Neural progenitor cell (in vitro differentiated cells): ENCODE measurements at regions not wholly inside any gene's neighbourhood (a gene's known extent, or its start where the extent isn't known, plus 50 kb on each side); places are given as distances from the start of the nearest gene placed in this dataset.
A peak's percentile ranks its signal among the peaks of the same experiment; 100 is the strongest.

Experiments
- DNase-seq: peaks from one replicate; pipeline ENCODE4 v3.0.0-alpha.2; 2016; ENCODE audit warnings: low spot score
- H2AFZ ChIP-seq: fragments of 200-600 bp; sonication (generic); replicated peaks from 2 replicates; pipeline ENCODE4 v1.6.1; 2016; ENCODE audit warnings: antibody characterized with exemption
- H3F3A ChIP-seq: fragments of 200-600 bp; sonication (generic); 2 replicates; pipeline ENCODE4 v1.6.1; 2016; ENCODE audit warnings: antibody characterized with exemption, low read depth
- H3K27ac ChIP-seq: fragments of 200-600 bp; sonication (generic); 2 replicates; pipeline ENCODE4 v1.5.1; 2016; ENCODE audit warnings: mild to moderate bottlenecking
- H3K27me3 ChIP-seq: fragments of 200-600 bp; sonication (generic); 2 replicates; pipeline ENCODE4 v1.6.1; 2016; ENCODE audit warnings: mild to moderate bottlenecking, moderate library complexity
- H3K36me3 ChIP-seq: fragments of 200-600 bp; sonication (generic); 2 replicates; pipeline ENCODE4 v1.5.1; 2016
- H3K4me1 ChIP-seq: fragments of 200-600 bp; sonication (generic); 2 replicates; pipeline ENCODE4 v1.6.1; 2016; ENCODE audit warnings: mixed run types
- H3K4me2 ChIP-seq: fragments of 200-600 bp; sonication (generic); 2 replicates; pipeline ENCODE4 v1.6.1; 2016
- H3K4me3 ChIP-seq: fragments of 200-600 bp; sonication (generic); 2 replicates; pipeline ENCODE4 v1.5.1; 2016
- H3K79me2 ChIP-seq: fragments of 200-600 bp; sonication (generic); 2 replicates; pipeline ENCODE4 v1.6.1; 2016; ENCODE audit warnings: low read depth
- H3K9ac ChIP-seq: fragments of 200-600 bp; sonication (generic); 2 replicates; pipeline ENCODE4 v1.6.1; 2016
- H3K9me3 ChIP-seq: fragments of 200-600 bp; sonication (generic); 2 replicates; pipeline ENCODE4 v1.5.1; 2016; ENCODE audit warnings: low read depth
- H4K20me1 ChIP-seq: fragments of 200-600 bp; sonication (generic); 2 replicates; pipeline ENCODE4 v1.6.1; 2016; ENCODE audit warnings: low read depth
- H3K27ac Mint-ChIP-seq: 3 replicates; pipeline ENCODE4 v1.8.0; 2021; ENCODE audit warnings: mixed read lengths
- H3K27me3 Mint-ChIP-seq: 2 replicates; pipeline ENCODE4 v1.8.0; 2022; ENCODE audit warnings: low read depth, mild to moderate bottlenecking, inconsistent platforms, moderate library complexity, mixed read lengths; ENCODE audit not compliant: insufficient read depth
- H3K36me3 Mint-ChIP-seq: 3 replicates; pipeline ENCODE4 v1.8.0; 2021; ENCODE audit warnings: mixed read lengths
- H3K4me1 Mint-ChIP-seq: 3 replicates; pipeline ENCODE4 v1.8.0; 2021; ENCODE audit warnings: mixed read lengths
- H3K4me3 Mint-ChIP-seq: 3 replicates; pipeline ENCODE4 v1.8.0; 2021; ENCODE audit warnings: mild to moderate bottlenecking, moderate library complexity, mixed read lengths
- H3K9me3 Mint-ChIP-seq: 3 replicates; pipeline ENCODE4 v1.8.0; 2020; ENCODE audit warnings: mixed read lengths
- CTCF ChIP-seq: fragments of 200-600 bp; sonication (generic); IDR thresholded peaks from 2 replicates; pipeline ENCODE4 v1.5.1; 2017; ENCODE audit warnings: antibody characterized with exemption, mild to moderate bottlenecking
- EZH2 ChIP-seq: fragments of 200-600 bp; sonication (generic); IDR thresholded peaks from 2 replicates; pipeline ENCODE4 v1.6.1; 2017; ENCODE audit warnings: antibody characterized with exemption, mild to moderate bottlenecking, moderate library complexity
- EZH2phosphoT487 ChIP-seq: fragments of 200-600 bp; sonication (generic); IDR thresholded peaks from 2 replicates; pipeline ENCODE4 v1.6.1; 2017; ENCODE audit warnings: antibody characterized with exemption

- Histone ChIP-seq H3K4me3 (no peak overlapping the region), H3K4me1 (peaks cover 11% of the 10 kb centered on the region), H3K27me3 (no peaks in the 10 kb centered on the region), H3K36me3 (no peaks in the 10 kb centered on the region), H3K27ac (no peak overlapping the region), H2AFZ (peak overlapping the region; percentile 3), H3F3A (no peaks in the 10 kb centered on the region), H4K20me1 (no peaks in the 10 kb centered on the region), H3K9ac (no peak overlapping the region), H3K4me2 (no peak overlapping the region), H3K9me3 (no peaks in the 10 kb centered on the region), H3K79me2 (no peaks in the 10 kb centered on the region)
- Mint-ChIP-seq H3K4me1 (peaks cover 16% of the 10 kb centered on the region), H3K27me3 (no peaks in the 10 kb centered on the region), H3K9me3 (no peaks in the 10 kb centered on the region), H3K4me3 (no peak overlapping the region), H3K27ac (no peak overlapping the region), H3K36me3 (no peaks in the 10 kb centered on the region)
- TF ChIP-seq CTCF = no peak
- TF ChIP-seq EZH2phosphoT487 = no peak
- no peak for DNase-seq
Measured at GRCh38 chr2:150045601-150046000, 441.9 kb downstream of the RND3 start.

GRCh38 chr2:150043172-150043500 lies 444.3 kb downstream of the RND3 start:
- H3F3A ChIP-seq = no peaks in the 10 kb centered on the region
- no peaks in the 10 kb centered on the region for H3K9me3 ChIP-seq
- Mint-ChIP-seq H3K9me3 (peaks cover 7% of the 10 kb centered on the region), H3K27ac (no peak overlapping the region), H3K4me1 (peaks cover 16% of the 10 kb centered on the region), H3K36me3 (no peaks in the 10 kb centered on the region), H3K4me3 (no peak overlapping the region), H3K27me3 (no peaks in the 10 kb centered on the region)
- no peaks in the 10 kb centered on the region for H3K27me3 ChIP-seq
- TF ChIP-seq CTCF (no peak), EZH2phosphoT487 (no peak), EZH2 (no peak)
- no peaks in the 10 kb centered on the region for H4K20me1 ChIP-seq
- H3K4me1 ChIP-seq = peaks cover 8% of the 10 kb centered on the region
- no peak overlapping the region for H3K4me3 ChIP-seq
- no peak overlapping the region for H3K27ac ChIP-seq
- no peaks in the 10 kb centered on the region for H3K79me2 ChIP-seq
- no peak overlapping the region for H2AFZ ChIP-seq
- H3K9ac ChIP-seq = no peak overlapping the region
- H3K36me3 ChIP-seq = no peaks in the 10 kb centered on the region
- H3K4me2 ChIP-seq = no peak overlapping the region
- DNase-seq = no peak

GRCh38 chr2:150042500-150043171 lies 444.8 kb downstream of the RND3 start:
- H3K9me3 ChIP-seq = no peaks in the 10 kb centered on the region
- Mint-ChIP-seq H3K4me3 (no peak overlapping the region), H3K27me3 (no peaks in the 10 kb centered on the region), H3K9me3 (peaks cover 7% of the 10 kb centered on the region), H3K4me1 (peaks cover 16% of the 10 kb centered on the region), H3K27ac (no peak overlapping the region), H3K36me3 (no peaks in the 10 kb centered on the region)
- H3K79me2 ChIP-seq = no peaks in the 10 kb centered on the region
- no peak overlapping the region for H3K4me3 ChIP-seq
- no peak overlapping the region for H3K4me2 ChIP-seq
- no peak for TF ChIP-seq EZH2
- no peak for TF ChIP-seq CTCF
- TF ChIP-seq EZH2phosphoT487 = no peak
- H2AFZ ChIP-seq = no peak overlapping the region
- H3K27me3 ChIP-seq = no peaks in the 10 kb centered on the region
- DNase-seq = no peak
- no peak overlapping the region for H3K9ac ChIP-seq
- H3K4me1 ChIP-seq = peaks cover 8% of the 10 kb centered on the region
- no peaks in the 10 kb centered on the region for H4K20me1 ChIP-seq
- H3K36me3 ChIP-seq = no peaks in the 10 kb centered on the region
- H3K27ac ChIP-seq = no peak overlapping the region
- H3F3A ChIP-seq = no peaks in the 10 kb centered on the region
